MM.1S (cell line): ENCODE measurements at regions not wholly inside any gene's neighbourhood (a gene's known extent, or its start where the extent isn't known, plus 50 kb on each side); places are given as distances from the start of the nearest gene placed in this dataset.

Experiments
- CTCF ChIP-seq: fragments of 300-600 bp; sonication (generic); IDR thresholded peaks from 2 replicates; pipeline ENCODE4 v1.5.1; 2016; ENCODE audit warnings: antibody characterized with exemption, low read length, mixed read lengths
- EZH2 ChIP-seq: fragments of 300-600 bp; sonication (generic); optimal IDR thresholded peaks from 2 replicates; pipeline ENCODE3; 2017; ENCODE audit warnings: low read depth, mild to moderate bottlenecking, antibody characterized with exemption, low read length, mixed read lengths

GRCh38 chr17:27079660-27080059 lies 214.3 kb upstream of the WSB1 start:
- TF ChIP-seq CTCF, result no peak
- no peak for TF ChIP-seq EZH2
